ENCODE measurements at regions not wholly inside any gene's neighbourhood (a gene's known extent, or its start where the extent isn't known, plus 50 kb on each side); places are given as distances from the start of the nearest gene placed in this dataset.

DNA sequence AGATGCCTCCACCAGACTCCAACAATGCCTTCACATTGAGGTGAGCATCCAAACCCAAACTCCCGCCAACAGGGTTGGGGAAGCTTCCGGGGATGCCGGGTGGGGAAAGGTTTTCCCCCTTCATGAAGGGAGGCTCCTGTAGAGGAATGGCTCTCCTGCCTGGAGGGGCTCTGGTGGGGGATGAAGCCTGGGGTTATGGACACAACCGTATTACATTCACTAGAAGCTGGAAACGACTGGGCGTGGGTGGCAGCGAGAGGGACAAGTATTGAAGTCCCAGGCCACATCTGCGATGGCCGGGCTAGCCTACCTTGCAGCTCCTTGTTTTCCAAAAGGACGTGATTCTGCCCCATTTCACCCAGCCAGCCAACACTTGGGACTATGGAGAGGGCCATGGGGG, 321.1 kb downstream of the C16orf95 start:
- Histone ChIP-seq H3K4me1 (ENCODE audit: control insufficient read depth, insufficient read depth, low read length) (peaks cover 38% of the 10 kb centered on the region), H3K4me2 (ENCODE audit: low read length) (no peak overlapping the region), H3K4me3 (ENCODE audit: low read length) (no peak overlapping the region), H3K9ac (ENCODE audit: low read depth, low read length) (no peak overlapping the region), H3K27me3 (ENCODE audit: control insufficient read depth, insufficient read depth, low read length) (no peaks in the 10 kb centered on the region), H3K36me3 (ENCODE audit: insufficient read depth, low read length) (no peaks in the 10 kb centered on the region), H3K9me3 (replicated peaks; ENCODE audit: low read length) (no peaks in the 10 kb centered on the region)

GRCh38 chr16:86997058-86997457, 320.1 kb downstream of the C16orf95 start:
- Histone ChIP-seq H3K9me3 (replicated peaks; ENCODE audit: low read length) (no peaks in the 10 kb centered on the region), H3K4me3 (ENCODE audit: low read length) (no peak overlapping the region)

DNA sequence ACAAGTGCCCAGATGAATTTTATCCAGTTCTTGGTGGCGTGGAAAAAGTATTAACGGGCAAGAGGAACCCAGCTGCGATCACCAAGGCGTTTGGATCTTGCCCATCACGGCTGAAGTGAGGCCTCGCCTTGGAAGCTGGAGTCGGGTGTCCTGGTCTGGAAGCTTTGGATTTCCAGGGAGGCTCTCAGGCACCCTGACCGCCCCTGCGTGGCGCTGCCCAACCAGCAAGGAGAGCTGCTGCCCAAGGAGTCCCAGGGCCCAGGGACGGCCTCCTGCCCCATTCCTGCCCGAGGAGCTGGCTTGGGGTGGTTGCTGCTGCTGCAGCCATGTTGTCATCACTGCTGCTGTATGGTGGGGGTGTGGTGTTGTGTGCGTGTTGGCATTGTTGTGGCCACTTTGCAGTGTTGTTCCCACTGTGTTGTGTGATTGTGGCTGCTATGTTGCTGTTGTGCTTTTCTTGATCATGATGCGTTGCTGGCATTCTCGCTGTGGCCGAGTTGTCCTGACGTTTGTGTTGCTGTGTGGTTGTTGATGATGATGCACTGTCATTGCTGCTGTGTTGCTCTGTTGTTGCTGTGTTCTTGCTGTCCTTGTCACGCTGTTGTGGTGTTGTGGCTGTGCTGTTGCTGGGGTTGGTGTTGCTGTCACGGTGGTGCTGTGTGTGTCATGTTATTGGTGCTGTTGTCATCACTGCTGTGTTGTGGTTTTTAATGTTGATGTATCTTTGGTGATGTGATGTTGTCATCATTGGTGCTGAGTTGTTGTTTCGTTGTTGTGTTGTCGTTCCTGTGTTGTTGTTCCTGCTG, 318.8 kb downstream of the C16orf95 start:
- Histone ChIP-seq H3K9me3 (replicated peaks; ENCODE audit: low read length) (no peaks in the 10 kb centered on the region), H3K9ac (ENCODE audit: low read depth, low read length) (no peak overlapping the region), H3K27me3 (ENCODE audit: control insufficient read depth, insufficient read depth, low read length) (no peaks in the 10 kb centered on the region), H3K4me3 (ENCODE audit: low read length) (no peak overlapping the region), H3K4me1 (ENCODE audit: control insufficient read depth, insufficient read depth, low read length) (peaks cover 41% of the 10 kb centered on the region), H3K36me3 (ENCODE audit: insufficient read depth, low read length) (no peaks in the 10 kb centered on the region), H3K4me2 (ENCODE audit: low read length) (no peak overlapping the region)

More at GRCh38 chr16:86997058-86997457, 320.1 kb downstream of the C16orf95 start:
- peaks cover 29% of the 10 kb centered on the region for H3K4me1 ChIP-seq (ENCODE audit: control insufficient read depth, insufficient read depth, low read length)
- H3K27me3 ChIP-seq (ENCODE audit: control insufficient read depth, insufficient read depth, low read length), result no peaks in the 10 kb centered on the region
- H3K4me2 ChIP-seq (ENCODE audit: low read length), result no peak overlapping the region
- H3K36me3 ChIP-seq (ENCODE audit: insufficient read depth, low read length), result no peaks in the 10 kb centered on the region
- H3K9ac ChIP-seq (ENCODE audit: low read depth, low read length), result no peak overlapping the region

- Histone ChIP-seq H3K27me3 (ENCODE audit: control insufficient read depth, insufficient read depth, low read length) (no peaks in the 10 kb centered on the region), H3K4me1 (ENCODE audit: control insufficient read depth, insufficient read depth, low read length) (peaks cover 29% of the 10 kb centered on the region), H3K36me3 (ENCODE audit: insufficient read depth, low read length) (no peaks in the 10 kb centered on the region), H3K4me2 (ENCODE audit: low read length) (no peak overlapping the region), H3K9ac (ENCODE audit: low read depth, low read length) (no peak overlapping the region), H3K4me3 (ENCODE audit: low read length) (no peak overlapping the region), H3K9me3 (replicated peaks; ENCODE audit: low read length) (no peaks in the 10 kb centered on the region)
Measured at GRCh38 chr16:87000001-87000400, 317.2 kb downstream of the C16orf95 start.

- no peaks in the 10 kb centered on the region for H3K36me3 ChIP-seq (ENCODE audit: insufficient read depth, low read length)
- no peaks in the 10 kb centered on the region for H3K9me3 ChIP-seq (replicated peaks; ENCODE audit: low read length)
- H3K9ac ChIP-seq (ENCODE audit: low read depth, low read length), result peak overlapping the region; percentile 4
- no peak overlapping the region for H3K4me2 ChIP-seq (ENCODE audit: low read length)
- peaks cover 25% of the 10 kb centered on the region for H3K4me1 ChIP-seq (ENCODE audit: control insufficient read depth, insufficient read depth, low read length)
- H3K27me3 ChIP-seq (ENCODE audit: control insufficient read depth, insufficient read depth, low read length), result no peaks in the 10 kb centered on the region
- no peak overlapping the region for H3K4me3 ChIP-seq (ENCODE audit: low read length)
Measured at GRCh38 chr16:87002717-87003413, 314.3 kb downstream of the C16orf95 start.

DNA sequence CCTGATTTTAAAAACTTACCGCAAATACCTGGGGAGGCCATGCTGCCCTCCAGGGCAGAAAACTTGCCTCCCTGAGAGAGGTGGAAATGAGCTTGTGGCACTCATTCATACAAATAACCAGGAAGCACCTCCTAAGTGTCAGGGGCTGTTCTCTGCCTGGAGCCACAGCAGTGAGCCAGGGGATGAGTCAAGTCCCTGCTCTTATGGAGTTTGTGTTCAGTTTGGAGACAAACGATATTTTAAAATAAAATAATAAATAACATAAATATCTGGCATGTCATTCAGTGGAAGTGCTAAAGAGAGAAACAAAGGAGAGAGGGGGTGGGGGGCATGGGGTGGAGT, 313.8 kb downstream of the C16orf95 start:
- no peak overlapping the region for H3K4me3 ChIP-seq (ENCODE audit: low read length)

DNA sequence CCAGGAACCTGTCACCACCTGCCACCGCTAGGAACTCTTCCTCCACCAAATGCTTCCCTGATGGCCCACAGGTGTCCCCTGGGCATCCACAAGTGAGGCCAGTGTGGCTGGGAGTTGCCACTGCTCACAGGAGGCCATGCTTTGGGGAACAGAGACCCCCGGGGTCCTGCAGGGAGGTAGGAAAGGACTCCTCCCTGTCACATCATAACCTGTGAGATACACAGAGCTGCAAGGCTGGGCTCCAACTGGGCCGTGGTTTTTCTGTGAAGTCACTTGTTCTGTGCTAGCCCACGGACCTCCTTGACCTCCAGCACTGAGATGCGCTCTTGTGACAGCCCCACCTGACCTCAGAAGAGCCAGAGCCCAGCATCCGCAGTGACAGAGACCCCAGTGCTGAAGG, 311.2 kb downstream of the C16orf95 start:
- H3K9me3 ChIP-seq (replicated peaks; ENCODE audit: low read length), result no peaks in the 10 kb centered on the region
- peaks cover 18% of the 10 kb centered on the region for H3K4me1 ChIP-seq (ENCODE audit: control insufficient read depth, insufficient read depth, low read length)
- no peaks in the 10 kb centered on the region for H3K27me3 ChIP-seq (ENCODE audit: control insufficient read depth, insufficient read depth, low read length)
- H3K36me3 ChIP-seq (ENCODE audit: insufficient read depth, low read length), result no peaks in the 10 kb centered on the region
- H3K4me3 ChIP-seq (ENCODE audit: low read length), result no peak overlapping the region
- no peak overlapping the region for H3K4me2 ChIP-seq (ENCODE audit: low read length)
- H3K9ac ChIP-seq (ENCODE audit: low read depth, low read length), result no peak overlapping the region

More for the DNA sequence above, 313.8 kb downstream of the C16orf95 start:
- Histone ChIP-seq H3K36me3 (ENCODE audit: insufficient read depth, low read length) (no peaks in the 10 kb centered on the region), H3K9me3 (replicated peaks; ENCODE audit: low read length) (no peaks in the 10 kb centered on the region), H3K9ac (ENCODE audit: low read depth, low read length) (peak overlapping the region; percentile 4), H3K27me3 (ENCODE audit: control insufficient read depth, insufficient read depth, low read length) (no peaks in the 10 kb centered on the region), H3K4me1 (ENCODE audit: control insufficient read depth, insufficient read depth, low read length) (peaks cover 25% of the 10 kb centered on the region), H3K4me2 (ENCODE audit: low read length) (no peak overlapping the region)

DNA sequence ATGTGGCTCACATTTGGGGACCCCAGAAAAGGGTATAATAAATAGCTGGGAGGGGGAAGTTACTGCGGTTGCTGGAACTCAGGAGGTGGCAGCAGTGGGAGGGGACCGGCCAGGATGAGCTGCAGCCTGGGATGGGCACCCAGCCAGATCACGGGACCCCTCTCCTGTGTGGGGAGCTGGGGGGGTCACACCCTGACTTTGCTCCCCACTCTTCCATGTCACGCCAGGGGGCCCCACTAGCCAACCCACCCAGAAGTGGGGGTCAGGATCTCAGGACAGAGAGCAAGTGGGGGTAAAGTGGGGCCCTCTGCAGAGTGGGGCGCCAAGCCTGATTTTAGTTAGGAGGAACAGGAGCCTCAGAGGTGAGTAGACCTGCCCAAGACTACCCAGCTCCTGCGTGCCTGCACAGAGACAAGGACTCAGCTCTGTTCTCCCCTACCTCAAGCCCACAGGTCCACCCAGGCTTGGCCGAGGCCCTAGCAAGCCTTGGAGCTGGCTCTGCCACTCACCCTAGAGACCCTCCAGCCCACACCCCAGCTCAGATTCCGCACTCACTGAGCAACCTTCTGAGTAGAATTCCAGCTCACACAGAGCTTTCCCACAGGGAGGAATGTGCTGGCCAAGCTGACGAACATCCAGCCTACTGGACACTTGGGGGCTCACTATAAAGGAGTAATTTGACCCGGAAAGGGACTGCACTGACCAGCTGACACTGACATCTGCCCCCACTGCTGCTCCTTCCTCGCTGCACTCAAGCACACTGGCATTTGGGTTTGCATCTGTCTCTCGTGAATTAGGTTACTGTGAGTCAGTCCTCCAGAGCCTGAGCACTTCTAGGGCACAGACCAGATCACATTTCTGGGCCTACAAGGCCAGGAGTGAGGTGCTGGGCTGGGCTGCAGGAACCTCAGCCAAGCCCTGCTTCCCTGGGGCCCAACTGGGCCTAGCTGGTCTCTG, 310.1 kb downstream of the C16orf95 start:
- Histone ChIP-seq H3K4me2 (ENCODE audit: low read length) (no peak overlapping the region), H3K9me3 (replicated peaks; ENCODE audit: low read length) (no peaks in the 10 kb centered on the region), H3K27me3 (ENCODE audit: control insufficient read depth, insufficient read depth, low read length) (no peaks in the 10 kb centered on the region), H3K9ac (ENCODE audit: low read depth, low read length) (no peak overlapping the region), H3K36me3 (ENCODE audit: insufficient read depth, low read length) (no peaks in the 10 kb centered on the region), H3K4me1 (ENCODE audit: control insufficient read depth, insufficient read depth, low read length) (peaks cover 17% of the 10 kb centered on the region), H3K4me3 (ENCODE audit: low read length) (no peak overlapping the region)

DNA sequence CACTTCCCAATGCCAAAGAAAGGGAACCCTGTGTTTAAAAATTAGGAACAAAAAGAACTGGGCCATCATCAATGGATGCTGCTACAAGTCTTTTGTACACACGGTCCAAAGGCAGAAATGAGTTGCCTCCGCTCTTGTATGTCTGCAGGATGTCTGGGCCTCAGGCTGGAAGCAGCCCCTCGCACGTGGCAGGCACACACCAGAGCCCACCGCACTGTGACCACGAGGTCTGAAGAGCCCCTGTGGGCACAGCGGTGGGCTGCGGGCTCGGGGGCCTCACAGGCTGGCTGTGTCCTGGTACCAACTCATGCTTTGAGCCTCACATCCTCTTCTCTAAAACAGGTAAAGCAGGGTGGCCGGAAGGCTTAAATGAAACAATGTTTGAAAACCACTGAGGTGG, 309.3 kb downstream of the C16orf95 start:
- H3K27me3 ChIP-seq (ENCODE audit: control insufficient read depth, insufficient read depth, low read length), result no peaks in the 10 kb centered on the region
- H3K9ac ChIP-seq (ENCODE audit: low read depth, low read length), result no peak overlapping the region
- H3K9me3 ChIP-seq (replicated peaks; ENCODE audit: low read length), result no peaks in the 10 kb centered on the region
- H3K4me1 ChIP-seq (ENCODE audit: control insufficient read depth, insufficient read depth, low read length), result peaks cover 10% of the 10 kb centered on the region
- no peak overlapping the region for H3K4me2 ChIP-seq (ENCODE audit: low read length)
- no peaks in the 10 kb centered on the region for H3K36me3 ChIP-seq (ENCODE audit: insufficient read depth, low read length)
- H3K4me3 ChIP-seq (ENCODE audit: low read length), result no peak overlapping the region

- Histone ChIP-seq H3K36me3 (ENCODE audit: insufficient read depth, low read length) (no peaks in the 10 kb centered on the region), H3K27me3 (ENCODE audit: control insufficient read depth, insufficient read depth, low read length) (no peaks in the 10 kb centered on the region), H3K9me3 (replicated peaks; ENCODE audit: low read length) (no peaks in the 10 kb centered on the region), H3K9ac (ENCODE audit: low read depth, low read length) (no peak overlapping the region), H3K4me2 (ENCODE audit: low read length) (no peak overlapping the region), H3K4me1 (ENCODE audit: control insufficient read depth, insufficient read depth, low read length) (peaks cover 11% of the 10 kb centered on the region), H3K4me3 (ENCODE audit: low read length) (no peak overlapping the region)
Measured at GRCh38 chr16:87008664-87009063, 308.5 kb downstream of the C16orf95 start.
